Keratinocyte (primary cell): ENCODE measurements at regions not wholly inside any gene's neighbourhood (a gene's known extent, or its start where the extent isn't known, plus 50 kb on each side); places are given as distances from the start of the nearest gene placed in this dataset.

ENCODE experiments used
- DNase-seq: peaks from one replicate; pipeline ENCODE4 v3.0.0-alpha.2; 2011; ENCODE audit warnings: low read depth, missing footprints, low spot score
- FAIRE-seq: peaks from 2 replicates; lab custom pipeline; 2011; peaks lifted over from hg19 to GRCh38; lab: Jason Lieb, UNC
- H2AFZ ChIP-seq: 2 replicates; pipeline ENCODE4 v1.6.0; 2012; ENCODE audit warnings: low read length, control low read depth, inconsistent platforms; ENCODE audit not compliant: control insufficient read depth
- H3K27ac ChIP-seq: 2 replicates; pipeline ENCODE4 v1.5.1; 2011; ENCODE audit warnings: low read length; ENCODE audit not compliant: control insufficient read depth, insufficient read depth
- H3K27me3 ChIP-seq: 3 replicates; pipeline ENCODE4 v1.6.0; 2011; ENCODE audit warnings: low read length; ENCODE audit not compliant: control insufficient read depth, insufficient read depth; ENCODE audit errors: extremely low read depth
- H3K36me3 ChIP-seq, 2 experiments: 2 replicates in 1 of 2; 3 replicates in 1 of 2; pipeline ENCODE4 v1.5.1; 2011; ENCODE audit warnings: low read length in 2 of 2, mild to moderate bottlenecking in 1 of 2; ENCODE audit not compliant: control insufficient read depth in 2 of 2, insufficient read depth in 2 of 2; ENCODE audit errors: extremely low read depth in 1 of 2
- H3K4me1 ChIP-seq: 3 replicates; pipeline ENCODE4 v1.5.1; 2011; ENCODE audit warnings: low read length; ENCODE audit not compliant: control insufficient read depth, insufficient read depth; ENCODE audit errors: extremely low read depth
- H3K4me2 ChIP-seq: 3 replicates; pipeline ENCODE4 v1.6.0; 2011; ENCODE audit warnings: low read depth, low read length; ENCODE audit not compliant: control insufficient read depth, insufficient read depth; ENCODE audit errors: extremely low read depth
- H3K4me3 ChIP-seq, 3 experiments: fragments of 200-600 bp in 1 of 3; sonication (generic) in 1 of 3; 2 replicates in 2 of 3; 3 replicates in 1 of 3; pipeline ENCODE4 v1.5.1; 2011 to 2016; ENCODE audit warnings: low read length in 3 of 3, mild to moderate bottlenecking in 3 of 3, control low read depth in 2 of 3, inconsistent platforms in 1 of 3, low read depth in 1 of 3, mixed read lengths in 1 of 3, mixed run types in 1 of 3, moderate library complexity in 1 of 3; ENCODE audit not compliant: control insufficient read depth in 2 of 3, insufficient read depth in 2 of 3; ENCODE audit errors: extremely low read depth in 1 of 3
- H3K79me2 ChIP-seq: 2 replicates; pipeline ENCODE4 v1.6.0; 2012; ENCODE audit warnings: low read length; ENCODE audit not compliant: control insufficient read depth, insufficient read depth
- H3K9ac ChIP-seq: 3 replicates; pipeline ENCODE4 v1.6.0; 2011; ENCODE audit warnings: low read length; ENCODE audit not compliant: control insufficient read depth, insufficient read depth; ENCODE audit errors: extremely low read depth
- H3K9me1 ChIP-seq: 3 replicates; pipeline ENCODE4 v1.6.0; 2011; ENCODE audit warnings: low read length; ENCODE audit not compliant: control insufficient read depth, insufficient read depth; ENCODE audit errors: extremely low read depth
- H3K9me3 ChIP-seq: 2 replicates; pipeline ENCODE4 v1.5.1; 2012; ENCODE audit warnings: low read depth, low read length; ENCODE audit not compliant: control insufficient read depth
- H4K20me1 ChIP-seq: 3 replicates; pipeline ENCODE4 v1.6.0; 2011; ENCODE audit warnings: low read length; ENCODE audit not compliant: control insufficient read depth, insufficient read depth; ENCODE audit errors: extremely low read depth
- CTCF ChIP-seq, 3 experiments: IDR thresholded peaks in 1 of 3; conservative IDR thresholded peaks in 1 of 3; optimal IDR thresholded peaks in 1 of 3; 2 replicates in 2 of 3; 3 replicates in 1 of 3; pipeline versions ENCODE3 to v1.5.1; 2011; ENCODE audit warnings: low read length in 3 of 3, mild to moderate bottlenecking in 3 of 3, moderate library complexity in 2 of 3, control low read depth in 1 of 3, inconsistent platforms in 1 of 3; ENCODE audit not compliant: insufficient read depth in 2 of 3; ENCODE audit errors: extremely low read depth in 1 of 3
- EZH2 ChIP-seq: IDR thresholded peaks from one replicate; pipeline ENCODE4 v1.6.1; 2012; ENCODE audit warnings: inconsistent platforms, mild to moderate bottlenecking, low read length, moderate library complexity
- dilution Hi-C: fragments of 300-500 bp; cut with MboI; formaldehyde crosslinking; loops from one replicate; pipeline ENCODE4 v1.7.0; 2020; ENCODE audit warnings: low sequenced_read_pairs; ENCODE audit not compliant: extremely low pct_ligation_motif_present

DNA sequence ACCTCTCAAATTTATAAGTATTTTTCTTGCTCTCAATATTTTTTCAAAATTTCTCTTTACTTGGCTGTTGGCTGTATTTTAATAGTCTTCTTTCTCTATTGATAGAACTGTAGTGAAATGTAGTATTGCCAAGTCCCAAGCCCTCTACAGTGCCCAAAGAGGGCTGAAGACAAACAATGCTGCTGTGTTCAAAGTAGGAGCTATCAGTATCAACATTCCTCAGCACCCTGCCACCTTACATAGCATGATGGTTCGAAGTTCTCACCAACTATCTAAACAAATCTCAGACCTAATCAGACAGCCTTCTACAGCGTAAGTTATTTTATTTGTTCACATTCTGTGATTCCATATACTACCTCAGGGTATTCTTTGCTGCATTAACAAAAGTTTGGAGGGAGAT lies 99.1 kb upstream of the ADAD1 start:
- H2AFZ ChIP-seq, result no peak overlapping the region
- no peaks in the 10 kb centered on the region for H3K27me3 ChIP-seq
- no peak overlapping the region for H3K9ac ChIP-seq
- no peak for DNase-seq
- H3K9me1 ChIP-seq, result no peaks in the 10 kb centered on the region
- dilution Hi-C loops, result no loop called here
- H3K4me3 ChIP-seq, result no peak overlapping the region
- H3K4me1 ChIP-seq, result no peaks in the 10 kb centered on the region
- no peaks in the 10 kb centered on the region for H4K20me1 ChIP-seq
- no peak for FAIRE-seq
- peaks cover 0 to 5% of the 10 kb centered on the region in 2 experiments for H3K36me3 ChIP-seq
- TF ChIP-seq EZH2 (no peak), CTCF (optimal IDR thresholded peaks at IDR 0.05 in 1 of 3, IDR thresholded peaks at IDR 0.05 in 1 of 3, conservative IDR thresholded peaks at IDR 0.05 in 1 of 3; ENCODE audit: extremely low read depth in 1 of 3, insufficient read depth in 2 of 3, low read length in 3 of 3) (no peak)
- H3K27ac ChIP-seq, result no peak overlapping the region
- no peaks in the 10 kb centered on the region for H3K9me3 ChIP-seq
- H3K79me2 ChIP-seq, result no peaks in the 10 kb centered on the region
- no peak overlapping the region for H3K4me2 ChIP-seq

- no peaks in the 10 kb centered on the region for H3K27me3 ChIP-seq
- dilution Hi-C loops, result no loop called here
- H3K4me2 ChIP-seq, result no peak overlapping the region
- TF ChIP-seq EZH2 (no peak), CTCF (optimal IDR thresholded peaks at IDR 0.05 in 1 of 3, IDR thresholded peaks at IDR 0.05 in 1 of 3, conservative IDR thresholded peaks at IDR 0.05 in 1 of 3; ENCODE audit: extremely low read depth in 1 of 3, insufficient read depth in 2 of 3, low read length in 3 of 3) (no peak)
- H2AFZ ChIP-seq, result no peak overlapping the region
- no peaks in the 10 kb centered on the region for H3K4me1 ChIP-seq
- FAIRE-seq, result no peak
- no peak overlapping the region for H3K27ac ChIP-seq
- H3K9ac ChIP-seq, result no peak overlapping the region
- no peaks in the 10 kb centered on the region for H3K9me3 ChIP-seq
- no peak overlapping the region for H3K4me3 ChIP-seq
- peaks cover 0 to under 1% of the 10 kb centered on the region in 2 experiments for H3K36me3 ChIP-seq
- DNase-seq, result no peak
- no peaks in the 10 kb centered on the region for H4K20me1 ChIP-seq
- H3K79me2 ChIP-seq, result no peaks in the 10 kb centered on the region
- H3K9me1 ChIP-seq, result no peaks in the 10 kb centered on the region
These were observed 93.5 kb upstream of the ADAD1 start for GRCh38 chr4:122285285-122285684.
